Smooth muscle cell (in vitro differentiated cells): ENCODE measurements at regions not wholly inside any gene's neighbourhood (a gene's known extent, or its start where the extent isn't known, plus 50 kb on each side); places are given as distances from the start of the nearest gene placed in this dataset.
"Not testable (repeated sequence)": the region's sequence is repeated elsewhere in the genome, so short reads cannot be mapped to it uniquely, and the experiment has no call there.

Experiments used
- DNase-seq: peaks from one replicate; lab custom pipeline; 2025; ENCODE audit not compliant: unreplicated experiment; lab: John Stamatoyannopoulos, UW
- H2AFZ ChIP-seq: fragments of 200-600 bp; sonication (generic); 2 replicates; pipeline ENCODE4 v1.6.0; 2016; ENCODE audit warnings: antibody characterized with exemption, low read depth, mild to moderate bottlenecking
- H3F3A ChIP-seq: fragments of 200-600 bp; sonication (generic); 2 replicates; pipeline ENCODE4 v1.6.0; 2017; ENCODE audit warnings: antibody characterized with exemption, low read depth
- H3K27ac ChIP-seq: fragments of 200-600 bp; sonication (generic); 2 replicates; pipeline ENCODE4 v1.5.1; 2016; ENCODE audit warnings: low read depth, mild to moderate bottlenecking
- H3K27me3 ChIP-seq: fragments of 200-600 bp; sonication (generic); 2 replicates; pipeline ENCODE4 v1.6.1; 2016; ENCODE audit warnings: low read depth, mild to moderate bottlenecking
- H3K36me3 ChIP-seq: fragments of 200-600 bp; sonication (generic); 2 replicates; pipeline ENCODE4 v1.5.1; 2016; ENCODE audit warnings: low read depth
- H3K4me1 ChIP-seq: fragments of 200-600 bp; sonication (generic); 2 replicates; pipeline ENCODE4 v1.5.1; 2016; ENCODE audit warnings: low read depth
- H3K4me2 ChIP-seq: fragments of 200-600 bp; sonication (generic); 2 replicates; pipeline ENCODE4 v1.6.0; 2016; ENCODE audit warnings: mild to moderate bottlenecking
- H3K4me3 ChIP-seq: fragments of 200-600 bp; sonication (generic); 2 replicates; pipeline ENCODE4 v1.5.1; 2016; ENCODE audit warnings: mild to moderate bottlenecking
- H3K79me2 ChIP-seq: fragments of 200-600 bp; sonication (generic); 2 replicates; pipeline ENCODE4 v1.6.0; 2016; ENCODE audit warnings: low read depth, mild to moderate bottlenecking
- H3K9ac ChIP-seq: fragments of 200-600 bp; sonication (generic); 2 replicates; pipeline ENCODE4 v1.6.0; 2016; ENCODE audit warnings: low read depth
- H3K9me3 ChIP-seq: fragments of 200-600 bp; sonication (generic); replicated peaks from 2 replicates; pipeline ENCODE4 v1.5.1; 2016; ENCODE audit warnings: low read depth
- H4K20me1 ChIP-seq: fragments of 200-600 bp; sonication (generic); 2 replicates; pipeline ENCODE4 v1.6.0; 2016; ENCODE audit warnings: low read depth
- WGBS: methylation state at CpG from one replicate; pipeline ENCODE4 v1.1.7; 2016; ENCODE audit warnings: low lambda C conversion rate; 5-methylcytosine and 5-hydroxymethylcytosine counted together
- TF ChIP-seq, protein P1 (sequence below): fragments of 200-600 bp; sonication (generic); IDR thresholded peaks from 2 replicates; pipeline ENCODE4 v1.5.1; 2017; ENCODE audit warnings: borderline replicate concordance, mild to moderate bottlenecking, antibody characterized with exemption; ENCODE audit not compliant: insufficient read depth, poor library complexity, severe bottlenecking

DNA sequence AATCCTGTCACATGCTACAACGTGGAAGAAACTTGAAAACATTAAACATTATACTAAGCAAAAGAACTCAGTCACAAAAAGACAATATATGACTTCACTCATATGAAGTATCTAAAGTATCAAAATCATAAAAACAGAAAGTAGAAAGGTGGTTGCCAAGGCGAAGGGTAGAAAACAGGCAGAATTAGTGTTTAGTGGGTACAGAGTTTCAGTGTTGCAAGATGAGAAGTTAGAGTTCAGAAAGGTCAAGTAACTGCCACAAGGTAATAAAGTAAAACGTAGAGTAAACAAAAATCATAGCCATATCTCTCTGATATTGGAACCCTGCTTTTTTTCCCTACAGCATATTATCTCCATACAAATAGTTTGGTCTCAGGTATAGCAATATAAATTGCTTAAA is 223.8 kb upstream of the FSCB start:
- DNase-seq: no peak
- 85% methylated on average over 3 of the region's 3 CpGs for WGBS
- TF ChIP-seq, protein P1, sequence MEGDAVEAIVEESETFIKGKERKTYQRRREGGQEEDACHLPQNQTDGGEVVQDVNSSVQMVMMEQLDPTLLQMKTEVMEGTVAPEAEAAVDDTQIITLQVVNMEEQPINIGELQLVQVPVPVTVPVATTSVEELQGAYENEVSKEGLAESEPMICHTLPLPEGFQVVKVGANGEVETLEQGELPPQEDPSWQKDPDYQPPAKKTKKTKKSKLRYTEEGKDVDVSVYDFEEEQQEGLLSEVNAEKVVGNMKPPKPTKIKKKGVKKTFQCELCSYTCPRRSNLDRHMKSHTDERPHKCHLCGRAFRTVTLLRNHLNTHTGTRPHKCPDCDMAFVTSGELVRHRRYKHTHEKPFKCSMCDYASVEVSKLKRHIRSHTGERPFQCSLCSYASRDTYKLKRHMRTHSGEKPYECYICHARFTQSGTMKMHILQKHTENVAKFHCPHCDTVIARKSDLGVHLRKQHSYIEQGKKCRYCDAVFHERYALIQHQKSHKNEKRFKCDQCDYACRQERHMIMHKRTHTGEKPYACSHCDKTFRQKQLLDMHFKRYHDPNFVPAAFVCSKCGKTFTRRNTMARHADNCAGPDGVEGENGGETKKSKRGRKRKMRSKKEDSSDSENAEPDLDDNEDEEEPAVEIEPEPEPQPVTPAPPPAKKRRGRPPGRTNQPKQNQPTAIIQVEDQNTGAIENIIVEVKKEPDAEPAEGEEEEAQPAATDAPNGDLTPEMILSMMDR: no peak
- Histone ChIP-seq H3K79me2 (no peaks in the 10 kb centered on the region), H3K36me3 (no peaks in the 10 kb centered on the region), H3K9ac (no peak overlapping the region), H4K20me1 (no peaks in the 10 kb centered on the region), H3K9me3 (no peaks in the 10 kb centered on the region), H2AFZ (no peak overlapping the region), H3K27me3 (no peaks in the 10 kb centered on the region), H3F3A (no peaks in the 10 kb centered on the region), H3K4me3 (no peak overlapping the region), H3K4me2 (no peak overlapping the region), H3K27ac (no peak overlapping the region), H3K4me1 (no peaks in the 10 kb centered on the region)

DNA sequence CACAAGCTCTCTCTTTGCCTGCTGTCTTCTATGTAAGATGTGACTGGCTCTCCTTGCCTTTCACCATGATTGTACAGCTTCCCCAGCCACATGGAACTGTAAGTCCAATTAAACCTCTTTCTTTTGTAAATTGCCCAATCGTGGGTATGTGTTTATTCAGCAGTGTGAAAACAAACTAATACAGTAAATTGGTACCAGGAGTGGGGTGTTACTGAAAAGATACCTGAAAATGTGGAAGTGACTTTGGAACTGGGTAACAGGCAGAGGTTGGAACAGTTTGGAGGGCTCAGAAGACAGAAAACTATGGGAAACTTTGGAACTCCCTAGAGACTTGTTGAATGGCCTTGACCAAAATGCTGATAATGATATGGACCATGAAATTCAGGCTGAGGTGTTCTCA is 214.3 kb upstream of the FSCB start:
- H3F3A ChIP-seq, H3K79me2 ChIP-seq, H3K36me3 ChIP-seq, H3K27me3 ChIP-seq, H3K4me1 ChIP-seq, H4K20me1 ChIP-seq, H3K27ac ChIP-seq, H2AFZ ChIP-seq, H3K9me3 ChIP-seq, H3K4me2 ChIP-seq, DNase-seq, H3K4me3 ChIP-seq, H3K9ac ChIP-seq: not testable (repeated sequence)
- WGBS: 74% methylated on average over 1 of the region's 1 CpG

DNA sequence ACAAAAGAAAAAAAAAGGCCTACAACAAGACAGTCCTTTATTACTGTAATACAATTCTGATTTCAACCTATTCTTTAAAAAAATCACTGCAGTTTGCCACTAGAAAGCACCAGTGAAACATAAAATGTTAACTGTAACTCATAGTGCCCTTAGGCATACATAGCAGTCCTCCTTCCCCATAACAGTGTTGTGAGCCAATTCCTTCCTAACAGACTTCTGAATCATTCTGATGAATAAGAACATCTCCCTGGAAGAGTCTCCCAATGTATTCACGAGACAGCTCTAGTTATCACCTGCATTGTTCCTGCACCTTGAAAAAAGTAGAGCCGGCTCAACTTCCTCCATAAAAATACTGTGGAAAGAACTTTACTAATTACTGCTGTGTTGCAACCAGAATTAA is 213.6 kb upstream of the FSCB start:
- H3K4me1 ChIP-seq: no peaks in the 10 kb centered on the region
- no peaks in the 10 kb centered on the region for H3K36me3 ChIP-seq
- no peaks in the 10 kb centered on the region for H4K20me1 ChIP-seq
- no peaks in the 10 kb centered on the region for H3K9me3 ChIP-seq
- no peak overlapping the region for H3K4me3 ChIP-seq
- 84% methylated on average over 2 of the region's 2 CpGs for WGBS
- TF ChIP-seq, protein P1: no peak
- H3K27ac ChIP-seq: no peak overlapping the region
- no peak overlapping the region for H2AFZ ChIP-seq
- no peak overlapping the region for H3K9ac ChIP-seq
- H3K27me3 ChIP-seq: no peaks in the 10 kb centered on the region
- no peaks in the 10 kb centered on the region for H3K79me2 ChIP-seq
- H3F3A ChIP-seq: no peaks in the 10 kb centered on the region
- DNase-seq: no peak
- no peak overlapping the region for H3K4me2 ChIP-seq

DNA sequence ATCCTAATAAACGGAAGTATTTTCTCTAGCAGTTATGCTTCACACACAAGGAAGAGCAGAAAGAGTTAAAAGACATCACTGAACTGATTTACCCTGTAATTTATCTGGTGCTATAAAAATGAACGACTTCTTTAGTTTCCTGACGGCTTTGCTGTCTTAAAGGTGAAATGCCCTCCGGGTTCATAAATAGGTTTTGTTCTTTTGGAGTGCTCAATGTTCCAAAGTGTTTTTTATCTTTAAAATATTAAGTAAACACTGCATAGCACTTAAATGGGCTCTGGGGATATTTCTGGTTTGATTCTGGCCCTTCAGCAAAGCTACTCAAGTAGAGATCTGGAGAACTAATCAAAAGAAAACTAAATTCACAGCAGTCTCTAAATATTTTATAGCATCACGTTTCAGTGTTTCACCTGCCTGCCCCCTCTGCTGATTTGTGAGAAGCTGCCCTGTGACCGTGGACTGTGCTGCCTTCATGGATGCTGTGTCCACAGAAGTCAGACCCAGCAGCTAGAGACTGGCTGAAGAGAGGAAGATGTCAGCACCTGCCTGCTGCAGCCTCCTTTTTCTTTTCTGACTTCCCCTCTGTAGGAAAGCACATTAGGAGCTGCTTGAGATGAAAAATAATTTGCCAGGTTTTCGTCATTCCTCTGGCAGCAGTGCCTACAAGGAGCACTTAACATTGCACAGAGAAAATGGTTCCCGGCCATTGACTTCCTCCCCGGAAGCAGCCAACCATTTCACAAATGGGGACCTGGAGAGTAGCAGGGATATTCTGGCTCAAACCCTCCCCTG is 205.1 kb upstream of the FSCB start:
- DNase-seq: no peak
- H3K27ac ChIP-seq: no peak overlapping the region
- H3K4me3 ChIP-seq: no peak overlapping the region
- TF ChIP-seq, protein P1: no peak
- H3K9ac ChIP-seq: no peak overlapping the region
- no peaks in the 10 kb centered on the region for H3F3A ChIP-seq
- no peaks in the 10 kb centered on the region for H3K27me3 ChIP-seq
- no peaks in the 10 kb centered on the region for H3K36me3 ChIP-seq
- no peak overlapping the region for H2AFZ ChIP-seq
- no peaks in the 10 kb centered on the region for H4K20me1 ChIP-seq
- no peaks in the 10 kb centered on the region for H3K79me2 ChIP-seq
- H3K4me1 ChIP-seq: no peaks in the 10 kb centered on the region
- 80% methylated on average over 9 of the region's 9 CpGs for WGBS
- H3K9me3 ChIP-seq: no peaks in the 10 kb centered on the region
- H3K4me2 ChIP-seq: no peak overlapping the region
